ENCODE measurements at regions not wholly inside any gene's neighbourhood (a gene's known extent, or its start where the extent isn't known, plus 50 kb on each side); places are given as distances from the start of the nearest gene placed in this dataset.

DNA sequence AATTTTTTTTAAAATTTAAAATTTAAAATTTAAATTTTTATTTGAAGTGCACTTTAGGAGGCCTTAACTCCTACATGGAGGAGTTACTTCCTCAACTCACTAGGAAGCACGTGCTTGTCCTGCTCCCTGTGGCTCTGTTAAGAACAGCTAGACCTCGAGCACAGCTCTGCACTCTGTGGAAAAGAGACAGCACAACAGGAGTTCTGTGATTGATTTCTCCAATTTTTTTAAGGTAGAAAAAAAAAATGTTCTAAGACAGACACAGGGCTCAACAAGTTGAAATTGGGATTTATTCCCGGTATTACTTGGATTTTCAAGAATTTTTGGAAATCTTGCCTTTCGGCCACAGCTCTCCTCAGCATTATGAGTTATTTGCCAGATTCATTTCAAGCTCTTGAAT, 356.6 kb upstream of the LYPLAL1 start:
- no peaks in the 10 kb centered on the region for H4K20me1 ChIP-seq (replicated peaks in 1 of 2; ENCODE audit: control insufficient read depth in 1 of 2, insufficient read depth in 2 of 2, low read length in 2 of 2)
- H4K91ac ChIP-seq (replicated peaks; ENCODE audit: insufficient read length, low read length): no peak overlapping the region
- H3K18ac ChIP-seq (ENCODE audit: extremely low read depth, low read length): no peak overlapping the region
- H3K23me2 ChIP-seq (ENCODE audit: low read depth, low read length): no peaks in the 10 kb centered on the region
- H2AK5ac ChIP-seq (ENCODE audit: low read depth, low read length): no peak overlapping the region
- no peak for TF ChIP-seq CBX5 (IDR thresholded peaks at IDR 0.05; ENCODE audit: low read depth, low read length)
- TF ChIP-seq RAD21 (IDR thresholded peaks at IDR 0.05 in 1 of 2, conservative IDR thresholded peaks at IDR 0.05 in 1 of 2; ENCODE audit: low read depth in 2 of 2, low read length in 2 of 2): peak; percentile 12 to 23; a peak in 3 of 4 replicates
- no peak for TF ChIP-seq TAF7 (optimal IDR thresholded peaks at IDR 0.05; ENCODE audit: borderline replicate concordance, low read depth, low read length)
- peak; percentile 71 for TF ChIP-seq MAX (IDR thresholded peaks at IDR 0.05)
- no peak overlapping the region for H2BK5ac ChIP-seq (ENCODE audit: low read depth, low read length)
- no peak overlapping the region for H3K9ac ChIP-seq (replicated peaks in 1 of 4; ENCODE audit: extremely low read depth in 1 of 4, low read depth in 3 of 4, low read length in 3 of 4)
- DNase-seq (ENCODE audit: low read depth in 1 of 2, low spot score in 2 of 2) (no peak), FAIRE-seq (no peak)
- no peak overlapping the region for H3K23ac ChIP-seq (ENCODE audit: insufficient read length)
- H3K56ac ChIP-seq (replicated peaks; ENCODE audit: insufficient read length, low read depth, low read length): no peak overlapping the region
- no peaks in the 10 kb centered on the region; a peak in 1 of 7 replicates for H3K4me1 ChIP-seq (replicated peaks in 1 of 4; ENCODE audit: control insufficient read depth in 3 of 4, insufficient read depth in 4 of 4, low read length in 3 of 4)
- no peaks in the 10 kb centered on the region for H3K9me3 ChIP-seq (ENCODE audit: insufficient read depth in 2 of 2, low read depth in 1 of 2, low read length in 1 of 2)
- H3K4me3 ChIP-seq (ENCODE audit: extremely low read depth in 1 of 4, insufficient read depth in 2 of 4, low read depth in 3 of 4, low read length in 4 of 4): no peak overlapping the region
- WGBS, 2 experiments (ENCODE audit: extremely low coverage in 1 of 2, insufficient coverage in 1 of 2, insufficient read length in 1 of 2, insufficient replicate concordance in 2 of 2, low coverage in 1 of 2, low lambda C conversion rate in 2 of 2, missing lambda C conversion rate in 1 of 2): 82% methylated on average over 4 of the region's 4 CpGs; no CpG with 5 or more reads in 1 of the 2 experiments
- no peak overlapping the region for H3K4ac ChIP-seq (replicated peaks; ENCODE audit: insufficient read length, low read depth, low read length)
- H2BK15ac ChIP-seq (ENCODE audit: low read length): no peak overlapping the region
- no peak overlapping the region for H3K27ac ChIP-seq (ENCODE audit: low read depth, low read length)
- no peak overlapping the region for H2BK120ac ChIP-seq (replicated peaks; ENCODE audit: low read depth, low read length)
- ChIA-PET CTCF (ENCODE audit: partially characterized antibody) (interaction anchor here (0.6 kb wide), 2 partner anchors 258 to 998 kb away, joined by 3 read pairs; no protein-coding TSS in a partner anchor), POLR2A (ENCODE audit: partially characterized antibody) (no interaction called here)
- H2BK20ac ChIP-seq (ENCODE audit: low read length): no peak overlapping the region
- H3K14ac ChIP-seq (ENCODE audit: insufficient read length): no peak overlapping the region
- no peaks in the 10 kb centered on the region for H3K36me3 ChIP-seq (ENCODE audit: control insufficient read depth in 2 of 4, insufficient read depth in 4 of 4, low read length in 3 of 4)
- H4K5ac ChIP-seq (ENCODE audit: insufficient read length, low read depth, low read length): no peak overlapping the region
- H3K79me1 ChIP-seq (ENCODE audit: low read depth, low read length): no peaks in the 10 kb centered on the region
- H2AFZ ChIP-seq (ENCODE audit: low read length): no peak overlapping the region
- H2BK12ac ChIP-seq (ENCODE audit: low read depth, low read length): no peak overlapping the region
- no peaks in the 10 kb centered on the region for H3K27me3 ChIP-seq (replicated peaks in 1 of 4; ENCODE audit: control insufficient read depth in 3 of 4, extremely low read depth in 1 of 4, insufficient read depth in 3 of 4, low read length in 3 of 4)
- H3K4me2 ChIP-seq (ENCODE audit: insufficient read depth in 1 of 2, low read depth in 2 of 2, low read length in 2 of 2): no peak overlapping the region
- H3K79me2 ChIP-seq (ENCODE audit: control insufficient read depth in 1 of 2, insufficient read depth in 2 of 2, low read length in 2 of 2): no peaks in the 10 kb centered on the region
- H4K8ac ChIP-seq (ENCODE audit: extremely low read depth, insufficient read depth, low read length): no peak overlapping the region
